ENCODE measurements at regions not wholly inside any gene's neighbourhood (a gene's known extent, or its start where the extent isn't known, plus 50 kb on each side); places are given as distances from the start of the nearest gene placed in this dataset.

DNA sequence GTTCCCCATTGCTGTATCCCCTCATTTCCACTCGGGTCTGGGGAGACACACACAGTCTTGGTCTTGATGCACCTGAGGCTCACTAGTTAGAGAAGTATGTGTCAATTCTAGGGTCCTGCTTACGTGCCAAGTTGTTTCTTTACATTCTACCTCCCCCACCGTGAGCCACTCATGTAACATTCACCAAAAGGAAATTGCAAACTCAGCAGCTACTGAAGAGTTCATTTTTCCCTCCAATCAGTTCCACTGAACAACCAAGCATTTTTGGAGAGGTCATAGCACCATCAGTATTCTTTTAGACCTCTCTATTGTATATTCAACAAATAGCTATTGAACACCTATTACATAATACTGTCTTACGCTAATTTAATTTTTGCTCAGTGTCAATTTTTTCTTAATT, 281.1 kb downstream of the SH3GL2 start:
- no peak for TF ChIP-seq MXI1 (IDR thresholded peaks at IDR 0.05; ENCODE audit: borderline replicate concordance, low read depth, low read length)
- no peak for TF ChIP-seq RXRA (CRISPR knock-in tag; IDR thresholded peaks at IDR 0.05)
- TF ChIP-seq JUNB (CRISPR knock-in tag; IDR thresholded peaks at IDR 0.05; ENCODE audit: borderline replicate concordance) = no peak
- TF ChIP-seq ZBTB7A (CRISPR knock-in tag; IDR thresholded peaks at IDR 0.05) = no peak
- TF ChIP-seq ZNF232 (CRISPR knock-in tag; IDR thresholded peaks at IDR 0.05; ENCODE audit: borderline replicate concordance) = no peak
- TF ChIP-seq ZNF282 (IDR thresholded peaks at IDR 0.05; ENCODE audit: partially characterized antibody) = no peak
- no peak for TF ChIP-seq POLR2A (IDR thresholded peaks at IDR 0.05; ENCODE audit: insufficient read depth in 1 of 2, low read depth in 2 of 2, low read length in 2 of 2)
- no peak for TF ChIP-seq CREB1 (IDR thresholded peaks at IDR 0.05)
- TF ChIP-seq CREB1 (CRISPR knock-in tag; IDR thresholded peaks at IDR 0.05) = no peak
- peak; percentile 45 to 68 for TF ChIP-seq MAFK (conservative IDR thresholded peaks at IDR 0.05 in 1 of 2, IDR thresholded peaks at IDR 0.05 in 1 of 2; ENCODE audit: low read length in 2 of 2)
- TF ChIP-seq ZNF781 (CRISPR knock-in tag; IDR thresholded peaks at IDR 0.05; ENCODE audit: borderline replicate concordance, not compliant biosample characterization) = no peak
- TF ChIP-seq CHD4 (IDR thresholded peaks at IDR 0.05; ENCODE audit: borderline replicate concordance, low read length) = no peak
- no peak for TF ChIP-seq EZH2 (conservative IDR thresholded peaks at IDR 0.05; ENCODE audit: low read depth, low read length)

Data from HepG2 (cell line).